Spleen (tissue), 11 donors: ENCODE measurements at regions not wholly inside any gene's neighbourhood (a gene's known extent, or its start where the extent isn't known, plus 50 kb on each side); places are given as distances from the start of the nearest gene placed in this dataset.

Experiments used
- DNase-seq: peaks from one replicate; pipeline ENCODE4 v3.0.0-alpha.2; 2020
- H3K27ac ChIP-seq, 8 donors: fragments of 200-600 bp; sonication (generic) in 7 of 8; 1 replicate in 4 of 8; 2 replicates in 4 of 8; pipeline versions ENCODE4 v1.5.0 to v1.8.0; 2016 to 2021; ENCODE audit warnings: inconsistent platforms in 4 of 8, mild to moderate bottlenecking in 4 of 8, moderate library complexity in 1 of 8
- H3K27me3 ChIP-seq, 7 donors: fragments of 200-600 bp; sonication (generic) in 6 of 7; replicated peaks in 1 of 7; 1 replicate in 4 of 7; 2 replicates in 3 of 7; pipeline versions ENCODE4 v1.5.0 to v1.8.0; 2016 to 2021; ENCODE audit warnings: inconsistent platforms in 3 of 7, mild to moderate bottlenecking in 1 of 7
- H3K36me3 ChIP-seq, 6 donors: fragments of 200-600 bp; sonication (generic) in 5 of 6; 1 replicate in 4 of 6; 2 replicates in 2 of 6; pipeline versions ENCODE4 v1.5.0 to v1.8.0; 2016 to 2021; ENCODE audit warnings: inconsistent platforms in 2 of 6
- H3K4me1 ChIP-seq, 6 donors: fragments of 200-600 bp; sonication (generic) in 5 of 6; 1 replicate in 3 of 6; 2 replicates in 3 of 6; pipeline versions ENCODE4 v1.5.0 to v1.8.0; 2016 to 2021; ENCODE audit warnings: inconsistent platforms in 3 of 6
- H3K4me3 ChIP-seq, 8 donors: fragments of 200-600 bp; sonication (generic) in 7 of 8; 1 replicate in 4 of 8; 2 replicates in 4 of 8; pipeline versions ENCODE4 v1.5.0 to v1.8.0; 2016 to 2021; ENCODE audit warnings: inconsistent platforms in 4 of 8, mild to moderate bottlenecking in 4 of 8, moderate library complexity in 2 of 8
- H3K9me3 ChIP-seq, 8 donors: fragments of 200-600 bp; sonication (generic) in 7 of 8; 1 replicate in 4 of 8; 2 replicates in 4 of 8; pipeline versions ENCODE4 v1.5.0 to v1.8.0; 2016 to 2021; ENCODE audit warnings: inconsistent platforms in 4 of 8
- CTCF ChIP-seq, 11 experiments: fragments of 200-600 bp in 7 of 11; fragments of 450-650 bp in 4 of 11; sonication (generic) in 4 of 11; IDR thresholded peaks in 8 of 11; conservative IDR thresholded peaks in 3 of 11; 1 replicate in 7 of 11; 2 replicates in 4 of 11; pipeline versions ENCODE4 v1.4.0 to v1.8.0; 2016 to 2021; ENCODE audit warnings: antibody characterized with exemption in 11 of 11, inconsistent platforms in 4 of 11, mild to moderate bottlenecking in 1 of 11
- POLR2A ChIP-seq, 3 donors: fragments of 450-650 bp; IDR thresholded peaks; one replicate each; pipeline ENCODE4 v1.5.1; 2017; ENCODE audit warnings: antibody characterized with exemption in 3 of 3, mild to moderate bottlenecking in 1 of 3
- POLR2AphosphoS5 ChIP-seq, 3 donors: sonication (generic); formaldehyde crosslinking; IDR thresholded peaks; one replicate each; pipeline ENCODE4 v1.5.1; 2017; ENCODE audit warnings: antibody characterized with exemption in 3 of 3
- WGBS, 5 donors: extraction: QIAGEN DNeasy Blood & Tissue Kit in 3 of 5; methylation state at CpG; one replicate each; pipeline versions ENCODE4 v1.1.5 to v1.1.7; 2013 to 2018; 5-methylcytosine and 5-hydroxymethylcytosine counted together
- intact Hi-C: fragments of 100-400 bp; cut with DNase I; formaldehyde crosslinking; loops from one replicate; pipeline ENCODE4 v1.15.0; 2023; ENCODE audit warnings: low total_unique reads
- donor health status: healthy with polysubstance abuse.
- donor health status: DM: no; HTN: no; CAD: no; lungs with moderate emphysema.
- donor health status: DM: no; HTN: no; CAD: no.
- donor health status: Bipolar disorder and iron deficiency.
- donor health status: healthy.
- donor health status: DM: no; HTN: no; CAD: no.
- donor health status: DM: yes; HTN: yes; CAD: no.

GRCh38 chr2:34003795-34004194 lies 404.7 kb upstream of the FAM98A start:
- H3K36me3 ChIP-seq, result no peaks in the 10 kb centered on the region
- 35 to 52% (median 40%) methylated on average over 4 of the region's 4 CpGs for WGBS, 5 donors
- no peaks in the 10 kb centered on the region for H3K27me3 ChIP-seq
- H3K9me3 ChIP-seq, result peaks cover 0 to 16% (median 7%) of the 10 kb centered on the region in 8 donors
- intact Hi-C loops, result no loop called here
- H3K4me3 ChIP-seq, result no peak overlapping the region
- no peaks in the 10 kb centered on the region for H3K4me1 ChIP-seq
- TF ChIP-seq POLR2A (IDR thresholded peaks at IDR 0.05) (no peak), POLR2AphosphoS5 (IDR thresholded peaks at IDR 0.05) (no peak), CTCF (IDR thresholded peaks at IDR 0.05 in 8 of 11, conservative IDR thresholded peaks at IDR 0.05 in 3 of 11) (no peak)
- no peak for DNase-seq
- no peak overlapping the region for H3K27ac ChIP-seq

GRCh38 chr2:34001557-34001956 lies 402.5 kb upstream of the FAM98A start:
- H3K9me3 ChIP-seq, result peaks cover 1 to 38% (median 26%) of the 10 kb centered on the region in 8 donors
- no peak overlapping the region for H3K4me3 ChIP-seq
- H3K4me1 ChIP-seq, result no peaks in the 10 kb centered on the region
- no peaks in the 10 kb centered on the region for H3K36me3 ChIP-seq
- intact Hi-C loops, result no loop called here
- no peak for DNase-seq
- H3K27me3 ChIP-seq, result no peaks in the 10 kb centered on the region
- TF ChIP-seq POLR2AphosphoS5 (IDR thresholded peaks at IDR 0.05), result no peak
- no peak for TF ChIP-seq CTCF (IDR thresholded peaks at IDR 0.05 in 8 of 11, conservative IDR thresholded peaks at IDR 0.05 in 3 of 11)
- TF ChIP-seq POLR2A (IDR thresholded peaks at IDR 0.05), result no peak
- WGBS, 5 donors, result 81 to 96% (median 86%) methylated on average over 2 of the region's 2 CpGs
- H3K27ac ChIP-seq, result no peak overlapping the region

GRCh38 chr2:33984131-33984530 lies 385.0 kb upstream of the FAM98A start:
- H3K4me1 ChIP-seq, result no peaks in the 10 kb centered on the region
- intact Hi-C loops, result no loop called here
- no peaks in the 10 kb centered on the region for H3K9me3 ChIP-seq
- H3K36me3 ChIP-seq, result no peaks in the 10 kb centered on the region
- no peak for DNase-seq
- H3K27ac ChIP-seq, result no peak overlapping the region
- TF ChIP-seq POLR2A (IDR thresholded peaks at IDR 0.05) (no peak), POLR2AphosphoS5 (IDR thresholded peaks at IDR 0.05) (no peak), CTCF (IDR thresholded peaks at IDR 0.05 in 8 of 11, conservative IDR thresholded peaks at IDR 0.05 in 3 of 11) (no peak)
- no peak overlapping the region for H3K4me3 ChIP-seq
- H3K27me3 ChIP-seq, result no peaks in the 10 kb centered on the region
- WGBS, 5 donors, result 69 to 86% (median 75%) methylated on average over 2 of the region's 2 CpGs

- peaks cover 0 to 17% (median 9%) of the 10 kb centered on the region in 8 donors for H3K9me3 ChIP-seq
- H3K27me3 ChIP-seq, result no peaks in the 10 kb centered on the region
- WGBS, 5 donors, result 58 to 90% (median 76%) methylated on average over 3 of the region's 3 CpGs
- H3K36me3 ChIP-seq, result no peaks in the 10 kb centered on the region
- TF ChIP-seq CTCF (IDR thresholded peaks at IDR 0.05 in 8 of 11, conservative IDR thresholded peaks at IDR 0.05 in 3 of 11), result no peak
- TF ChIP-seq POLR2A (IDR thresholded peaks at IDR 0.05), result no peak
- no peak for TF ChIP-seq POLR2AphosphoS5 (IDR thresholded peaks at IDR 0.05)
- H3K4me1 ChIP-seq, result no peaks in the 10 kb centered on the region
- no peak overlapping the region for H3K4me3 ChIP-seq
- H3K27ac ChIP-seq, result no peak overlapping the region
- no peak for DNase-seq
- intact Hi-C loops, result no loop called here
Measured at GRCh38 chr2:33978471-33978870, 379.4 kb upstream of the FAM98A start.
